ENCODE measurements at regions not wholly inside any gene's neighbourhood (a gene's known extent, or its start where the extent isn't known, plus 50 kb on each side); places are given as distances from the start of the nearest gene placed in this dataset.
"Not testable (repeated sequence)": the region's sequence is repeated elsewhere in the genome, so short reads cannot be mapped to it uniquely, and the experiment has no call there.

DNA sequence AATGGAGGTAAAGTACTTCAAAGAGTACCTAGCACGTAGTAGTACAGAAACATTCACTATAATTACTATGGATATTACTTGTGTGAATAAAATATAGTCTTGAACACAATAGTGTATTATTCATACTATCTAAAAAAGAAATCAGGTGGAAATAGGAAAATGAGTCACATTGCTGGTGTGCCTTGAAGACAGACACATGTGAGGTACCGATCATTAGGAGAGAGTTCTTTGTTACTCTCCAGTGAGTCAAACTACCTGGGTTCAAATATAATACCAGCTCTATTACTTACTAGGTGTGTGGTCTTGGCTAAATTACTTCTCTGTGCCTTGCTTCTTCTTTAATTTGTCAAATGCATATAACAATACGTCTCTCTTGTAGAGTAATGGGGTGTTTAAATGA lies 50.8 kb upstream of the BEND6 start:
- no peak for DNase-seq

DNA sequence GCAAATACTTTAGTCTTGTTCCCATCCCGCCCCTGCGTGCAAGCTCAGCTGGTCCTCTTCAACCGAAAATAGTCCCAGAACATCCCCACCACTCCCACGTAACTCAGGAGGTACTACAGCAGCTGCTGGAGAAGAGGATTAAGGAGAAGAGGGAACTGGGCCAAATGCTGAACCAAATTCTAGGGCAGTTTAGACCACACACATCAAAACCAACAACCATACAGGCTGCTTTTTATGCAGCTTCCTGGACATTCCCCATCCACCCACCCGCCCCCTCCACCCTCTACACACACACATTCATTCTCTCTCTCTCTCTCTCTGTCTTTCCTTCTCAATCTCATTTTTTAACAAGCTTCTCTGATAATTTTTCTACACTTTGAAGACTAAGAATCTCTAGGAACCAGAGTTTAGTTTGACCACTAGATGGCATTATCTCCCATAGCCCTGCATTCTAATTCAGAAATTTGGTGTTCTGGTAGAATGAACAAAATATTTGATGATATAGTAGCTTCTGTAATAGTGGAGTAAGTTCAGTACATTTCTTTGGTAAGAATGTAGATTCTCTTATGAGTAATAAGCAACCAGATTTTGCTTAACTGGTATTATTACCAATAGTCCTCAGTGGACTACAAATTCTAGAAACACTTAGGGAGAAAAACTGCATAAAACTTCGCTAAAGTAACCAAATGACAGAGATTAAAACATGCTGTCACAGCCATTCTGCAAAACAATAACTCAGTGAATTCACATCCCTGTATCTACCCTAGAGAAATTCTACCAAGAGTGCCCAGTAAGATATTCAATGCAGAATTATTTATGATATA lies 52.1 kb upstream of the BEND6 start:
- DNase-seq: no peak

DNA sequence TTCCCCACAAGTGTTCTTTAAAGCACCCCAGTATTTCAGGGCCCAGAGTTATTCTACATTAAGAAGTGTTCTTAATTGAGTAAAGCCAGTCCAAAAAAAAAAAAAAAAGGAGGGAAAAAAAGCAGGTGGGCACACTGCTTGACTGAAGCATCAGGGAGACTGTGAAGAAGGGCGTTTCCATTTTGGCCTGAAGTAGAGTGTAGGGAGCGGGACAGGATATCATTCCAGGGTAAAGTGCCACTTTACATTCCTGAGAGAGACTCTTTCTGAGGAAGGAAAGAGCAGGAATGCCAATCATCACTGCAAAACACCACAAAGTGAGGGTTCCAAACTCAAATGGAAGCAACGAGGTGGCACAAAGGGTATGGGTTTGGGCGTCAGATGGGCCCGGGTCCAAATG lies 54.1 kb upstream of the BEND6 start:
- DNase-seq: no peak

DNA sequence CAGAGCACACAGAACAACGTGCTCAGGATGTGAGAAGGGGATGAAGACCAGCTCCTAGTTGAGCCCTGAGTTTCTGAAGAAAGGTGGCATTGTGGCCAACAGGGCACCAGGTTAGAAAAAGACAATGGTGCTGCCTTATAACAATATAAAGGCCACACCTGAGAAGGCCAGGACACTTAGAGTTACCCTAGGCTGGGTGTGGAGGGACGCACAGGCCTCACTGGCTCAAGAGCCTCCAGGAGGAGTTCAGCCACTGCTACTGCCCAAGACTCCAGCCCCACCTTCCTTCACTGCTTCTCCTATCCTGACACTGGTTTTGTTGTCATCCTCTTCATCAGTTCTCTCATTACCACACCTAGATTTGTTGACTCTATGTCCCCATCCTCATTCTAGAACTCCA lies 55.2 kb upstream of the BEND6 start:
- no peak for DNase-seq

DNA sequence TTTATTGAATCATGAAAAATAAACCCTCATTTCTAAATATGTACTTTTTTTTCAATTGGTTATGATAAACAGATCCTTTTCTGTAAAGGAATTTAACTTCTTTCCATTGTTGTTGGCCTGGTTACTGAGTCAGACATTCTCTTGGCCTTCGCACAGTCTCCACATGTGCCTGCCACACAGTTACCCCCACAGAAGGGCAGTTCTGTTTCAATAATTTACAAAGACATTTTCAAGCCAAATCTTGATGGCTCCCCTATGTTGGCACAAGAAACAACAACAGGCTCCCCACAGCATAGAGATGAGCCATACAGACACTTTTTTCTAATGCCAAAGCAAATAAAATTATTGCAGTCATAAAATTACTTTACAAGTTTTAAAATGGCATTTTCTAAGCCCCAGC lies 55.6 kb upstream of the BEND6 start:
- DNase-seq: no peak

DNA sequence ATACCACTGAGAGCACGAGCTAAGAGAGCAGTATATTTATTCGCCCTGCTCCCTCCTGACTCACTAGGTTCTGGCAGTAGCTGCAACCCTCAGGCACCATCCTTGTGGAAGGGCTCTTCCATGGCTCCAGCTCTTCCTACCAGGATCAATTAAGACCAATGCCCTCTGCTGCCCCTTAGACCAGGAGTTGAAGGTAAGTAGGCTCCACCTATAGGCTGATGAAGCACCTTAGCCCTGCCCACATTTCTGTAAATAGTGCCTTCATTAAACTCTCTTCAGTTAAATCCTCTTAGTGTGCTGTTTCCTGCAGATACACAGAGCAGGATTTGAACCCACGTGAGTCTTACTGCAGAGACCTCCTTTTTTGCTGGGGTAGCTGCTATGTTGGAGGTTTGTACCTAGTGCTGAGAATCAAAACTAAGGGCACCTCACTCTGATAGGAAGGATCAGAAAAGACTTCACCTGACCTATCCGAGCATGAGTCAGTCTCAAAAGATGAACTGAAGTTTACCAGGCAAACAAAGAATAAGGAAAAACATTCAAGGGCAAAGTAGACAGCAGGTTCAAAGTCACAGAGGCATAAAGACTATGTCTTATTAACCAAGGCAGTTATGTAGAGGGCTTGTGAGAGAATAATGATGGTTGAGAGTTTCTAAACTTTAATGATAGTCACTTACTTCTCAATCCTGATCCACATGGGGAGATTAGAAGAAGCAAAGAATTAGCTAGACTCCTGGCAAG lies 56.9 kb upstream of the BEND6 start:
- DNase-seq: no peak

DNA sequence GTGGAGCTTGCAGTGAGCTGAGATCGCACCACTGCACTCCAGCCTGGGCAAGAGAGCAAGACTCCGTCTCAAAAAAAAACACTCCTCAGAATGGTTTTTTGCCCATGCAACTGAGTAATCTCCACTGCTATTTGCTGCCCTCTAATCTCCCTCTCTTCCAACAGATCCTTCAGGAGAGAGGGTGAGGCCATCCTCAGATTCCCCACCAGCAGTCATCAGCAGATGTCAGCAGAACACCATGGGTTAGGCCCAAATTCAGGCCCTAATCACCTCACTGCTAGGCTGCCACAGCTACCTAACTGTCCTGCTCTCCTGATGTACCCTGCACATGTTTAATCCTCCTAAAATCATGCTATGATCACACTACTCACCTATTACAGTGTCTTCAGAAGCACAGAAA lies 63.2 kb upstream of the BEND6 start:
- no peak for DNase-seq

DNA sequence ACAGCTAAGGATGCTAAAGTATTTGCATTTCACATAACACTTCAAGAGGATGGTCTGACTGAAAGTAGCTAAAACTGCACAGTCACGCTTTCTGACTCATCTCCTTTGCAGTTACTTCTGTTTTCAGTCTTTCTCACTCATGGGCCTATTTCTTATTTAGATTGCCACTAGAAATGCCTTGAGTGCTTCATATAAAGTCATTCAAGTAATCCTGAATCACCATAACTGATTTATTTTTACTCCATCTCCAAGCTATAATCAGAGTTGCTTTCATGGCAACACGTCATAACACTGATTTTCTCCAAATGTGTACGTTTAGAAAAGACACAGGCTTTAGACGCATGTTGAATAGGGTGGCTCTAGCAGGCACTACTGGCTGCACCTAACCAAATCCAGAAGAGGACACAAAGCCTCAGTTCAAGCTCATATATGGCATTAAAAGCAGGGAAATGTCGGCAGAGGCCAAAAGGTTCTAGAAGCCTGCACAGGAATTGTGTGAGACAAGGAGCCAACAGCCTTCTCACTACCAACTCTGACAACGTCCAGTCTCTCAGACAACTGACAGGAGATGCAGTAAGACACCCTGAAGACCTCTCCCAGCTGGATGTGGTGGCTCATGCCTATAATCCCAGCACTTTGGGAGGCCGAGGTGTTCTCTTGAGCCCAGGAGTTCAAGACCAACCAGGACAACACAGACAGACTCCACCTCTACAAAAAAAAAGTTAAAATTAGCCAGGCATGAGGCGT lies 64.1 kb upstream of the BEND6 start:
- DNase-seq: no peak

DNA sequence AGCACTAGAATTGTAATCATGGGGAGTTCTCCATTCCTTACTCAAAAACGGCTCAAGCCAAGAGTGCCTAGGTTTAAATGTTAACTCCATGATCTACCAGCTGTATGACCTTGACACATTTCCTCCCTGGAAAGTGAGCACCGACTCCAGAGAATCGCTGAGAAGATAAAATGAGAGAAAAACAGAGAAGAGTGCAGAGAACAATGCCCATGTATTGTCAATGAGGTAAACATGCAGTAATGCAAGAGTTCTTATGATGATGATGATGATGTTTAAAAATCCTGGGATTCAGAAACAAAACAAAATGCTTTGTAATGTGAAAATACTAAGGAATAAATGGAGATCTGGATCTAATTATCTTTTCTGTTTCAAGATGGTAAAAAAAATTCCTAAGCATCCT lies 64.8 kb upstream of the BEND6 start:
- DNase-seq: no peak

DNA sequence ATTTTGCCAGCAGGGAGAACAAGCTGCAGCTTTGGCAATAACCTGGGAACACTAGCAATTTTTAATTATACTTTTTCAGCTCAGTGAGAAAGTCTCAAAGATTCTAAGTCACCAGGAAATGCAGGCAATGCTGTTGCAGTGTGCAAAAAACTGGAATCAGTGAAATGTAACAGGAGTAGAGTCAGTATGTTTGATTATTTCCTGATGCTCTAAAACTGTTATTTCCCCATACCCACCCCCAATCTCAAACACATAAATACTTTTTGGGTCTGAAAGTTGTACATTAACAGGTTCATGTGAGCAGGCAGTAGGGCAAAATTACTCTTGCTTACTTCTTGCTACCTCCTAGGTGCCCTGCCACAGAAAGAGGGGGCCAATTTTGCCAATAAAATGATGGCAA lies 65.4 kb upstream of the BEND6 start:
- no peak for DNase-seq

DNA sequence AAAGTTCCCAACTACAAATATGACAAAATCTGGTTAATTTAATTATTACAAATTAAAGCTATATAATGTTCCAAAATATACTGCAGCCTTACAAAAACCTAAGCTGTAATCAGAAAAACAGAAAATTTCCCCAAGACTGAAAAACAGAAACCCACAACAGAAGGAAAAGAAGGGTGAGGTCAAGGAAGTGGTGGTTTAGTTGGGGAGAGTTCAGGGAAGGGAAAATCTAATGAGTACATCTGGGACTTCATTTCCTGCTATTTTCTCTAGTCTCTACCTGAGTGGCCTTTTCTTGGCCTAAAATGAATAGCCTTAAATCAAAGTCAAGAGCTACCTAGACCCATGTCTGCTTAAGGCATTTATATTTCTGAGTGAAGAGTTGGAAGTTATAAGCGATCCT lies 66.2 kb upstream of the BEND6 start:
- DNase-seq: no peak

DNA sequence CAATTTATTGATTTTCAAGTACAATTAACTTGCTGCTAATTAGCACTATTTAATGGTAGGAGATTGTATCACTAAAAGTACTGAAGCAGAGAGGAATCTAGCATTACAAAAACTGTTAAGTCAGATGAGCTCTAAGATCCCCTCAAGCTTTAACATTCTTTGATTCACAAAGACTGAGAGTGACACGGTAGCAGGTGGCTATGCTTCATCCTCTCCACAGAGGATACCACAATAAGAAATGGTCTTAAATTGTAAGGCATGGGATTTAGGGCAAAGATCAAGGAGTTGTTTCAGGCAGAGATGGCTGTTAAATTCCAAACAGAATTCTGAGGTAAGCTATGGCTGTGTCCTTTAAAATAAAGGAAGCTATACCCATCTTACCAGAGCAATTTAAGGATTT lies 67.8 kb upstream of the BEND6 start:
- no peak for DNase-seq

DNA sequence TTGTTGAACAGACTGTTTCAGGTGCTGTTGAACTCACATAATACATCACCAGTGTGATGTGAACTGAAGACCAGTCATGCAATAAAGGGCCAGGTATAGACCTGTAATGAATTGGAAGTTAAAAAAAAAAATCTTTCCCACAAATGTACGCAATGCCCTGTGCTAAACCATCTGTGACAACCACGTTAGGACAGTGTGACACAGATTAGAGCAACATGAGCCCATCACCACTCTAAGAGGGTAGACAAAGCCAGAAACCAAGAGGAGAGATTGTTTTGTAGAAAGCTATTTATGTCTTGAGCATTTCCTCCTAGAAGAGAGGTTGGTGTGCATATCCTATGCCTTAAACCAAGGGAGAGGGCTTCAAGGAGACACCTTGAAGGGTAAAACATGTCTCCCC lies 77.0 kb upstream of the BEND6 start:
- DNase-seq: no peak

DNA sequence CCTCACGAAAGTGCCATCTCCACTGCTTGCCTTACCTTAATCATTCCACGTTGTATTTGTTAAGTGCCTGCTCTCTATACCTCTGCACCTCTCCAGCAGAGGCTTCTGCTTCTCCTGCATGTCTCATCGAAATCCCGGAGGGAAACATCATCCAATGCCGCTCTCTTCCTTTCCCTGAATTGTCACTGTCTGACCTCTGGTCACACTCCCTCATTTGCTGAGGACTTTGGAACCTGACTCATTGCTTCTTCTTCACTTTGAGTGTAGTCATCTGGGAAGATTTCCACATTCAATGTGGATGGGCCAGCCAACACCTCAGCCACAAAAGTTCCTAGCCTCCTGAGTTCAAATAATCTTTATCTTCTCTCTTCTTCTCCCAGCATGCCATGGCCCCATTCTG lies 78.9 kb upstream of the BEND6 start:
- no peak for DNase-seq

DNA sequence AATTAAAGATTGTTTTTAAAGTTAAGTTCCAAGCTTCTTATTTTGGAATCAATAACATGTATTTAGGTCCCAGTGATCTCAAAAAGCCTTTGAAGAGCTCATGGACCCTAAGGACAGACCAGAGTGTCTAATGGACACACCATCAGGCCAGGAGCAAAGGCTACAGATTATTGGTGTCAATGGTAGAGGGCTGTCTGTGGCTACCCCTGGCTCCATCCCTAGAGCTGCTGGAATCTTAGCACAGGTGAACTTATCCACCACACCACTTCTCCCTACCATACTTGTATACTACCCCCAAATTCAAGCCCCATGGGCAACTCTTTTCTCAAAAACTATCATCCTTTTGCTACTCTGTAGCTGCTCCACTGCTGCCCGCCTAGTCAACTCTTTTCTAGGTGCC lies 79.4 kb upstream of the BEND6 start:
- no peak for DNase-seq

DNA sequence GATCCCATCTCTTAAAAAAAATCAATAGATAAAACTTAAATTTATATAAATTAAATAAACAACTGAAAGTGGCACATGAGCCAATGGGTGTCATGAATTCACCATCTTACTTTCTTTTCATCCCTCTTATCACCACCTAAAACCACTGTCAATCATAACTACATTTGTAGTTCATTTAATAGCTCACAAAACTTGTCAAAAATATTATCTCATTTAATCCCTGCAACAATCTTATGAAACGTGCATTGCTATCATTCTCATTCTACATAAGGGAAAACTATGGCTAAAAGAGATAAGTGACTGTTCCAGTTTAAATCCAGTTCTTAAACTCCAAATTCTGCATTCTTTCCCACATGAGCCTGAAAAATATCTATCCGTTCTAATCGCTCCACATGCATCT lies 80.6 kb upstream of the BEND6 start:
- DNase-seq: no peak

DNA sequence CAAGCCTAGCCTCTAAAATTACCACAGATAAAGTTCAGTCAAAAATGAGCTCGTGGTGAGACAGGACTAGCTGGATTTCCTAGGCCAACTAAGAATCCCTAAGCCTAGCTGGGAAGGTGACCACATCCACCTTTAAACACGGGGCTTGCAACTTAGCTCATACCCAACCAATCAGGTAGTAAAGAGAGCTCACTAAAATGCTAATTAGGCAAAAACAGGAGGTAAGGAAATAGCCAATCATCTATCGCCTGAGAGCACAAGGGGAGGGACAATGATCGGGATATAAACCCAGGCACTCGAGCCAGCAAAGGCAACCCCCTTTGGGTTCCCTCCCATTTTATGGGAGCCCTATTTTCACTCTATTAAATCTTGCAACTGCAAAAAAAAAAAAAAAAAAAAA lies 84.9 kb upstream of the BEND6 start:
- not testable (repeated sequence) for DNase-seq

DNA sequence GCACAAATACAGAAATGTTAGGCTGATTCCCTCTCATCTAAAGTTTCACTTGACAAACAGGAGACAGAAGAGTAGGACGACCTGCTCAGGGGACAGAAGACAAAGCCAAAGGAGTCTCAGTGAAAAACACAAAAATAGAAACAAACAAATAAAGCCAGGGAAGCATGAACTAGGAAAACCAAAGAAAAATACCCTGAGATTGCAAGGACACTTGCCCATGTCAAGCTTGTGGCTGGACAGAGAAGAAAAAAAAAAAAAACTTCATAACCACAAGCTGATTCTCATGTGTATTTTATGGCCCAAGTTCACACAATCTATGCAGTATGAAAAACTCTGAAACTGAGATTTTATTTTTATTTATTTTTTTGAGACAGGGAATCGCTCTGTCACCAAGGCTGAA lies 85.6 kb upstream of the BEND6 start:
- no peak for DNase-seq

DNA sequence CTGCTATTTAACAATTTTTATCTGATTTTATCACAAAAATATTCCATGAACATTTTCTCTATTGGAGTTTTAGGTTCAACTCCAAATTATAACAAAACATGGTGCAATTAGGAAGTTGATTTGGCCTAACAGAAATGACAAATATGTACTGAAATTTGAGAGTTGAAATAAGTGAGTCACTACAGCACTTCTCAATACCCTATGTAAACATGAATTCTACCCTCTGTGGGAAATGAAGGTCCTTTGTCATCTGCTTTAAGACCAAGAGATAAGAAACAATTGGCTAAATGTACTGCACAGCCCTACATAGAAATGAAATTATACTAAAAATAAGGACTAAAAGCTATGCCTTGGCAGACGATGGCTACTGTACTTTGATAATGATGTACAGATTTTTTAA lies 86.2 kb upstream of the BEND6 start:
- DNase-seq: no peak

DNA sequence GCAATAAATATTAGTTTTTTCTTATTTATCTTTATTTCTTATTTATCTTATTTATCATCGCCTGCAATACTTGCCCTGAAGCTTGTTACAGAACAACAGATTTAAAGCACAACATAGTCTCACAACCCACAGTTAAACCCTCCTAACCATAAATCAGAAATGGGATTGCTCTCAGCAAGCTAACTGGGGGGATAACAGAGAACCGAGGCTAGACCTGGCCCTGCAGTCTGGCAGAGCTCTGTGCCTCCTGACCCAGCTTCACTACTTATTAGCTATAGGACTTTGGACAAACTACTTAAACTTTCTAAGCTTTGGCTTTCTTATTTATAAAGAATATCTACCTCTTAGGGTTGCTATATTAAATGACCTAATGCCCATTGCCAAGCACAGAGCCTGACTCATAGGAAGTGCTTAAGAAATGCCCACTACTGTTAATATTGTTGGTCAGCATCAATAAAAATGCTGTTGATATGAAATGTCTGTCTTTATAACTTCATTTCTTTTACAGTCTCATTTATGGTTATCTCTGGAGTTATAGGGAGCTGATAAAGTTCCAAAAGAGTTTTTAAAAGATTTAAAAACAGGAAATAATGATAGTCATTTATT lies 87.9 kb upstream of the BEND6 start:
- no peak for DNase-seq

DNA sequence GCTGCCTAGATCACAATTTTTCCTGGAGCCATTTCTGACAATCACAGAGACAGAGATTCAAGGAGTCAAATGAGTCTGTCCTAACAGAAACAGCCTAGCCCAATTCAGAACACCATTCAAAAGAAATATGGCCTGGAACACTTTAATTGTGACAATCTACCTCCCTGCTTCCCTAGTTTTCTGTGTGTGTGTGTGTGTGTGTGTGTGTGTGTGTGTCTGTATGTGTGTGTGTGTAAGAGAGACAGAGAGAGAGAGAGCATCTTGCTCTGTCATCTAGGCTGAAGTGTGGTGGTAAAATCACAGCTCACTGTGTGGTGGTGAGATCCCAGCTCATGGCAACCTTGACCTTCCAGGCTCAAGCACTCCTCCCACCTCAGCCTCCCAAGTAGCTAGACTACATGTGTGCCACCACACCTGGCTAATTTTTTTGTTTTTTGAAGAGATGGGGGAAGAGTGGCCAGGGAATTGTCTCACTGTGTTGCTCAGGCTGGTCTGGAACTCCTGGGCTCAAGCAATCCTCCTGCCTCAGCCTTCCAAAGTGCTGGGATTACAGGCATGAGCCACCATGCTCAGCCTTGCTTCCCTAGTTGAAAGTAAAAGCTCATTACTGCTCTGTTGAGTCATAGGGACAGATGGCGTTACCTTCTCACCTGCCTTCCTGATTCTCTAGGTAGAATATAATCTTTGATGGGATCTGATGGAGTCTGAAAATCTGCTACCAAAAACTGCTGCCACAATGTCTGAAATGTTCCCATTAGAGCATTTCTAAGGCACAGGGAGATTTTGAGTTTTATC lies 89.6 kb upstream of the BEND6 start:
- DNase-seq: no peak

DNA sequence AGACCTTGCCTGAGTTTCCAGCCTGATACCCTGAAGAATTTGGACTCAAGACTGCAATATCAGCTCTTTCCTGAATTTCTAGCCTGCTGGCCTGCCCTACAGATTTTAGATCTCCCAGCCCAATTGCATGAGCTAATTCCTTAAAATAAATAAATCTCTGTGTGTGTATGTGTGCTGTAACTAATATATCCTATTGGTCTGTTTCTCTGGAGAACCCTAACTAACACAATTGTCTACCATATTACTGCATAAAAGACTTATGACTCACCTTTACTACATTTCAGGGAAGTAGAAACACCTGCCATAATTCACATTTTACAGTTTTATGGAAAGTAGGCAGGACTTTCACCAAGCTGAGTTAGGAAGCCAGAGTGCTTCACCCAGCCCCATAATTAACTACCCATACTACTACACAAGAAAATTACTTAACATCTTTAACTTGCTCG lies 90.7 kb upstream of the BEND6 start:
- no peak for DNase-seq

DNA sequence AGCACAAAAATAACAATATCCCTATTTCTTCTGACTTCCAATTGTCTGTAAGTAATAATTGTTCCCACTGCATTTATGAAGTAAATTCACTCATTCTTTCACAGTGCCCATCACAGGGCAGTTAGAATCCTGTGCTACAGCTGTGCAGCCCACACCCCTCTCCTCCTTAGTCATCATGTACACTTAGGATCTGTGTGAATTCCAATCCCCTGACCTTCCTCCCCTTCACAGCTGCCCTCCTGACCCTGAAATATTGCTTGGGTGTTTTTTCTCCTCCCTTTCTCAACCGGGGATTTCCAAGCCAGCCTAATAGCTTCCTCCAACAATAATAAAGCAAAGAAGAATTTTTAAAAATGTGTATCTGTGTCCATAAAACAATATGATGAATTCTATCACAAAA lies 91.5 kb upstream of the BEND6 start:
- no peak for DNase-seq

All from stimulated activated CD4-positive, alpha-beta T cell treated with anti-CD3 and anti-CD28 coated beads, Interleukin-4, amount 100 ng/mL, for 4 hours (primary cell).